ENCODE measurements at regions not wholly inside any gene's neighbourhood (a gene's known extent, or its start where the extent isn't known, plus 50 kb on each side); places are given as distances from the start of the nearest gene placed in this dataset.
A peak's percentile ranks its signal among the peaks of the same experiment; 100 is the strongest.

DNA sequence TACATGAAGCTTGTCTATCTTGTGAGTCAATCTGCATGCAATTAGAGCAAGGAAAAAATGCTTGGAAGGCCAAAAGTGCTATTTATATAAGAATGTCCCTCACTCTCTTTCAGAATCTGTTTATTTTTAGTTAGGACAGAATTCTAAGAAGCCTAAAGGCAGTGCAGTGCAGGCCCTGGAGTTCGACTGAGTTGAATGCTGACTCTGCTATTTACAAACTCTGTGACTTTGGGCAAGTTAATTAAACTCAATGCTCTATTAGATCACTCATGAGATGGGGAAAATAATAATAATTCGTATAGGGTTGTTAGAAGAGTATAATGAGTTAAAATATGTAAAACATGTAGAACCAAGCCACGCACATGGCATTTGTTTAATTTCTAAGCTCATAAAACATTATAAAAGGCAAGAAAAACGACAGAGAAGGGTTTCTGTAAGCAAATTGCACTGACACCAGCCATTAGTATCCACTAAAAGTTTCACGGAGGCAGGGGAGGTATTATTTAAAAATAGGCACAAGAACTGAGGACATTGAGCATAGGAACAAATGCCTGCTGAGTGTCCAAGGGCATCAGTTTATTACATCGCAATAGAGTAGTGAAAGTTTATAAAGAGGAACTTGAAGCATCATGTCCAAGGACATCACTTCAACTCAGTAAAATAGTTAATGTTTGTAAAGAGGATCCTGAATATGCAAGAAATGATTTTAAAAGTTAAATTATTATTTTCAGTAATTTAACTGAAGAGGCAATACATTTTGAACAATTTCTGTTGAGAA, 115.0 kb upstream of the INPP4B start:
- H3K36me3 ChIP-seq (ENCODE audit: insufficient read depth, low read length), result no peaks in the 10 kb centered on the region
- H3K9ac ChIP-seq (ENCODE audit: low read depth, low read length), result no peak overlapping the region
- H2AFZ ChIP-seq (ENCODE audit: low read depth, low read length), result no peak overlapping the region
- H3K4me3 ChIP-seq (ENCODE audit: low read depth in 1 of 2, low read length in 2 of 2), result no peak overlapping the region
- ATAC-seq (ENCODE audit: insufficient read depth, low read depth), result no peak
- H3K79me2 ChIP-seq (ENCODE audit: insufficient read depth, low read length), result no peaks in the 10 kb centered on the region
- no peak for DNase-seq
- H3K4me1 ChIP-seq (ENCODE audit: insufficient read depth, low read length), result no peaks in the 10 kb centered on the region
- no peaks in the 10 kb centered on the region for H3K9me3 ChIP-seq (ENCODE audit: insufficient read depth, low read length, severe bottlenecking)
- no peak for TF ChIP-seq CTCF (IDR thresholded peaks at IDR 0.05; ENCODE audit: borderline replicate concordance, extremely low read depth, low read length, poor library complexity, severe bottlenecking)
- TF ChIP-seq EZH2 (IDR thresholded peaks at IDR 0.05; ENCODE audit: borderline replicate concordance, low read depth, low read length, severe bottlenecking), result no peak
- H3K27me3 ChIP-seq (ENCODE audit: insufficient read depth, low read length, poor library complexity), result peaks cover 9% of the 10 kb centered on the region
- H3K27ac ChIP-seq (ENCODE audit: low read length), result no peak overlapping the region
- H3K4me2 ChIP-seq (ENCODE audit: insufficient read depth, low read length), result no peak overlapping the region
- H4K20me1 ChIP-seq (ENCODE audit: insufficient read depth, low read length), result no peaks in the 10 kb centered on the region

DNA sequence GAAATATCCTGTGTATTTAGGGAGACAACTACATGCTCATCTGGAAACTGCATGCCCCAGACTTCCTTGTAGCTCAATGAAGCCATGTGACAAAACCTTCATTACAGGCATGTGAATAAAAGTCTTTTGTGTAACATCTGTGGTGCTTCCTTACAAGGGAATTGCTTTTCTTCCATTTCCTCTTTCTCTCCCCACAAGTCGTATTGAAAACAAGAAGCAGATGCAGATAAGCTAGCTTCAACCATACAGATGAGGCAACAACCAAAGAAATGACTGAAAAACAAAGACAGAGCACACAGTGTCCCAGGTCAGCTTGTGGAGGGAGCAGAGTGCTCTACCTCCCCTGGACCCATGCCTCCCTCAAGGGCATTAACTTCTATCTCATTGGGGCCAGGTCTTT, 115.8 kb upstream of the INPP4B start:
- no peak for ATAC-seq (ENCODE audit: insufficient read depth, low read depth)
- H3K4me1 ChIP-seq (ENCODE audit: insufficient read depth, low read length), result no peaks in the 10 kb centered on the region
- no peak overlapping the region for H3K4me2 ChIP-seq (ENCODE audit: insufficient read depth, low read length)
- no peaks in the 10 kb centered on the region for H3K36me3 ChIP-seq (ENCODE audit: insufficient read depth, low read length)
- no peaks in the 10 kb centered on the region for H4K20me1 ChIP-seq (ENCODE audit: insufficient read depth, low read length)
- H3K9me3 ChIP-seq (ENCODE audit: insufficient read depth, low read length, severe bottlenecking), result no peaks in the 10 kb centered on the region
- no peak for TF ChIP-seq EZH2 (IDR thresholded peaks at IDR 0.05; ENCODE audit: borderline replicate concordance, low read depth, low read length, severe bottlenecking)
- TF ChIP-seq CTCF (IDR thresholded peaks at IDR 0.05; ENCODE audit: borderline replicate concordance, extremely low read depth, low read length, poor library complexity, severe bottlenecking), result no peak
- H3K9ac ChIP-seq (ENCODE audit: low read depth, low read length), result no peak overlapping the region
- H3K27me3 ChIP-seq (ENCODE audit: insufficient read depth, low read length, poor library complexity), result peaks cover 9% of the 10 kb centered on the region
- DNase-seq, result no peak
- H3K27ac ChIP-seq (ENCODE audit: low read length), result no peak overlapping the region
- 0 out of 2 replicates have a peak overlapping the region, but pooled peaks have one; percentile 26 for H2AFZ ChIP-seq (ENCODE audit: low read depth, low read length)
- H3K4me3 ChIP-seq (ENCODE audit: low read depth in 1 of 2, low read length in 2 of 2), result no peak overlapping the region
- H3K79me2 ChIP-seq (ENCODE audit: insufficient read depth, low read length), result no peaks in the 10 kb centered on the region

DNA sequence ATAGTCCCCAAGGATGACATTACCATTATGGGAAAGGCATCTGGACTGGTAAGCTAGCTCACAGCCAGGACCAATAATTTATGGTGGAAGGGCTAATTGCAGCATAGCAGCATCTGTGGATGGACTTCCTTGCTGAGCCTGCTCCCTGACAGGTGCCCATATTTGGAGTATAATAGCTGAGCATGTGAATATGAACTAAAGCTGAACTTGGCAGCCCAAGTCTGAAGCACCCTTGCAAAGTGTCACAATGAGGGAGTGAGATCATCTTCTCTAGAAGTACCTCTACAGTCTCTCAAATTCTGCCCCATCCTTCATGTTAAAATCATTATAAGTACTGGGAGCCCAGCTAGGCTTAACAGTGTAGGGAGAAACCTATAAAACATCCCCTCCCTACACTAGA, 128.2 kb upstream of the INPP4B start:
- Histone ChIP-seq H3K79me2 (ENCODE audit: insufficient read depth, low read length) (no peaks in the 10 kb centered on the region), H3K4me1 (ENCODE audit: insufficient read depth, low read length) (no peaks in the 10 kb centered on the region), H3K9ac (ENCODE audit: low read depth, low read length) (no peak overlapping the region), H3K4me3 (ENCODE audit: low read depth in 1 of 2, low read length in 2 of 2) (no peak overlapping the region), H3K27me3 (ENCODE audit: insufficient read depth, low read length, poor library complexity) (no peaks in the 10 kb centered on the region), H4K20me1 (ENCODE audit: insufficient read depth, low read length) (no peaks in the 10 kb centered on the region), H3K4me2 (ENCODE audit: insufficient read depth, low read length) (no peak overlapping the region), H3K27ac (ENCODE audit: low read length) (no peak overlapping the region), H3K36me3 (ENCODE audit: insufficient read depth, low read length) (no peaks in the 10 kb centered on the region), H2AFZ (ENCODE audit: low read depth, low read length) (no peak overlapping the region), H3K9me3 (ENCODE audit: insufficient read depth, low read length, severe bottlenecking) (no peaks in the 10 kb centered on the region)
- TF ChIP-seq EZH2 (IDR thresholded peaks at IDR 0.05; ENCODE audit: borderline replicate concordance, low read depth, low read length, severe bottlenecking), result no peak
- TF ChIP-seq CTCF (IDR thresholded peaks at IDR 0.05; ENCODE audit: borderline replicate concordance, extremely low read depth, low read length, poor library complexity, severe bottlenecking), result no peak
- DNase-seq, result no peak
- no peak for ATAC-seq (ENCODE audit: insufficient read depth, low read depth)
